ENCODE measurements at regions not wholly inside any gene's neighbourhood (a gene's known extent, or its start where the extent isn't known, plus 50 kb on each side); places are given as distances from the start of the nearest gene placed in this dataset.

GRCh38 chr10:100660945-100661344, 84.4 kb upstream of the PAX2 start:
- TF ChIP-seq, protein P1, sequence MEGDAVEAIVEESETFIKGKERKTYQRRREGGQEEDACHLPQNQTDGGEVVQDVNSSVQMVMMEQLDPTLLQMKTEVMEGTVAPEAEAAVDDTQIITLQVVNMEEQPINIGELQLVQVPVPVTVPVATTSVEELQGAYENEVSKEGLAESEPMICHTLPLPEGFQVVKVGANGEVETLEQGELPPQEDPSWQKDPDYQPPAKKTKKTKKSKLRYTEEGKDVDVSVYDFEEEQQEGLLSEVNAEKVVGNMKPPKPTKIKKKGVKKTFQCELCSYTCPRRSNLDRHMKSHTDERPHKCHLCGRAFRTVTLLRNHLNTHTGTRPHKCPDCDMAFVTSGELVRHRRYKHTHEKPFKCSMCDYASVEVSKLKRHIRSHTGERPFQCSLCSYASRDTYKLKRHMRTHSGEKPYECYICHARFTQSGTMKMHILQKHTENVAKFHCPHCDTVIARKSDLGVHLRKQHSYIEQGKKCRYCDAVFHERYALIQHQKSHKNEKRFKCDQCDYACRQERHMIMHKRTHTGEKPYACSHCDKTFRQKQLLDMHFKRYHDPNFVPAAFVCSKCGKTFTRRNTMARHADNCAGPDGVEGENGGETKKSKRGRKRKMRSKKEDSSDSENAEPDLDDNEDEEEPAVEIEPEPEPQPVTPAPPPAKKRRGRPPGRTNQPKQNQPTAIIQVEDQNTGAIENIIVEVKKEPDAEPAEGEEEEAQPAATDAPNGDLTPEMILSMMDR (IDR thresholded peaks at IDR 0.05), result no peak
- no peak for TF ChIP-seq POLR2A (IDR thresholded peaks at IDR 0.05)
